ENCODE measurements at regions not wholly inside any gene's neighbourhood (a gene's known extent, or its start where the extent isn't known, plus 50 kb on each side); places are given as distances from the start of the nearest gene placed in this dataset.
"Not testable (repeated sequence)": the region's sequence is repeated elsewhere in the genome, so short reads cannot be mapped to it uniquely, and the experiment has no call there.

GRCh38 chr4:77510367-77510766 is 95.3 kb upstream of the CXCL13 start:
- H3K27me3 ChIP-seq: no peaks in the 10 kb centered on the region
- DNase-seq: no peak
- H3K4me3 ChIP-seq: no peak overlapping the region
- intact Hi-C loops (cut with DNase I; ENCODE audit: low total_unique reads): no loop called here
- TF ChIP-seq, protein P1, sequence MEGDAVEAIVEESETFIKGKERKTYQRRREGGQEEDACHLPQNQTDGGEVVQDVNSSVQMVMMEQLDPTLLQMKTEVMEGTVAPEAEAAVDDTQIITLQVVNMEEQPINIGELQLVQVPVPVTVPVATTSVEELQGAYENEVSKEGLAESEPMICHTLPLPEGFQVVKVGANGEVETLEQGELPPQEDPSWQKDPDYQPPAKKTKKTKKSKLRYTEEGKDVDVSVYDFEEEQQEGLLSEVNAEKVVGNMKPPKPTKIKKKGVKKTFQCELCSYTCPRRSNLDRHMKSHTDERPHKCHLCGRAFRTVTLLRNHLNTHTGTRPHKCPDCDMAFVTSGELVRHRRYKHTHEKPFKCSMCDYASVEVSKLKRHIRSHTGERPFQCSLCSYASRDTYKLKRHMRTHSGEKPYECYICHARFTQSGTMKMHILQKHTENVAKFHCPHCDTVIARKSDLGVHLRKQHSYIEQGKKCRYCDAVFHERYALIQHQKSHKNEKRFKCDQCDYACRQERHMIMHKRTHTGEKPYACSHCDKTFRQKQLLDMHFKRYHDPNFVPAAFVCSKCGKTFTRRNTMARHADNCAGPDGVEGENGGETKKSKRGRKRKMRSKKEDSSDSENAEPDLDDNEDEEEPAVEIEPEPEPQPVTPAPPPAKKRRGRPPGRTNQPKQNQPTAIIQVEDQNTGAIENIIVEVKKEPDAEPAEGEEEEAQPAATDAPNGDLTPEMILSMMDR (IDR thresholded peaks at IDR 0.05): no peak
- no peaks in the 10 kb centered on the region for H3K4me1 ChIP-seq
- H3K27ac ChIP-seq: no peak overlapping the region
- H3K9me3 ChIP-seq: no peaks in the 10 kb centered on the region
- no peaks in the 10 kb centered on the region for H3K36me3 ChIP-seq

DNA sequence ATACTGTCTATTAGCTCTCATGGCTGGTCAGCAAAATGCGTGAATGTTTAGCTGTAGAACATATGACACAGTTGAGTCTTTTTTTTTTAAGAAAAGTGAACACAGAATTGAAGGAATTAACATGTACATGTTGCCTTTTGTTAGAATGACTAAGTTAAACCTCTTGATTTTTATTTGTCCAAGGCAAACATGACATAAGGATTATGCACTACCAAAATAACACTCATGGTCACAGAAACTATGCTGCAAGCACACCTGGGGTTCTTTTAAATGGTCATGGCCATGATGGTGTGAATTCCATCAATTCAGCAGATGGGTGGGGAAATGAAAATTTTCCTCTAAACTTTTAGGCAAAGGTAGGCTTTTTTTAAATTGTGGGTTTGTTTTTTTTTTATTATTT is 80.1 kb upstream of the CXCL13 start:
- no peak overlapping the region for H3K4me3 ChIP-seq
- H3K9me3 ChIP-seq: peaks cover 0 to 3% (median 0%) of the 10 kb centered on the region in 3 donors
- intact Hi-C loops (cut with DNase I; ENCODE audit: low total_unique reads): no loop called here
- TF ChIP-seq, protein P1 (IDR thresholded peaks at IDR 0.05): no peak
- no peaks in the 10 kb centered on the region for H3K36me3 ChIP-seq
- no peaks in the 10 kb centered on the region for H3K4me1 ChIP-seq
- H3K27ac ChIP-seq: no peak overlapping the region
- DNase-seq: no peak
- no peaks in the 10 kb centered on the region for H3K27me3 ChIP-seq

- H3K4me3 ChIP-seq; H3K36me3 ChIP-seq; H3K9me3 ChIP-seq; H3K27me3 ChIP-seq; DNase-seq; intact Hi-C loops (cut with DNase I; ENCODE audit: low total_unique reads); H3K27ac ChIP-seq; H3K4me1 ChIP-seq: not testable (repeated sequence)
These were observed 77.7 kb upstream of the CXCL13 start for GRCh38 chr4:77527900-77528299.

GRCh38 chr4:77538144-77538543 is 67.5 kb upstream of the CXCL13 start:
- Histone ChIP-seq H3K27me3 (no peaks in the 10 kb centered on the region), H3K36me3 (no peaks in the 10 kb centered on the region), H3K9me3 (peaks cover 0 to 6% (median 0%) of the 10 kb centered on the region in 3 donors), H3K4me3 (no peak overlapping the region), H3K4me1 (peaks cover 0 to 10% (median 8%) of the 10 kb centered on the region in 4 donors), H3K27ac (no peak overlapping the region)
- TF ChIP-seq, protein P1 (IDR thresholded peaks at IDR 0.05): no peak
- DNase-seq: no peak
- intact Hi-C loops (cut with DNase I; ENCODE audit: low total_unique reads): no loop called here

GRCh38 chr4:77538574-77539157 is 67.0 kb upstream of the CXCL13 start:
- no peaks in the 10 kb centered on the region for H3K27me3 ChIP-seq
- DNase-seq: no peak
- H3K4me1 ChIP-seq: peaks cover 0 to 10% (median 8%) of the 10 kb centered on the region in 4 donors
- peaks cover 0 to 3% (median 0%) of the 10 kb centered on the region in 3 donors for H3K9me3 ChIP-seq
- intact Hi-C loops (cut with DNase I; ENCODE audit: low total_unique reads): no loop called here
- no peak overlapping the region for H3K27ac ChIP-seq
- TF ChIP-seq, protein P1 (IDR thresholded peaks at IDR 0.05): no peak
- H3K4me3 ChIP-seq: no peak overlapping the region
- H3K36me3 ChIP-seq: no peaks in the 10 kb centered on the region

Measured in tibial artery (tissue), 4 donors.